ENCODE measurements at regions not wholly inside any gene's neighbourhood (a gene's known extent, or its start where the extent isn't known, plus 50 kb on each side); places are given as distances from the start of the nearest gene placed in this dataset.
A peak's percentile ranks its signal among the peaks of the same experiment; 100 is the strongest.

- no peaks in the 10 kb centered on the region for H3K27me3 ChIP-seq (ENCODE audit: insufficient read depth, insufficient read length)
- no peaks in the 10 kb centered on the region for H3K36me3 ChIP-seq (ENCODE audit: insufficient read depth, insufficient read length, low read length)
- H3K4me3 ChIP-seq (ENCODE audit: insufficient read length, low read depth) = no peak overlapping the region
- peak; percentile 27 for DNase-seq (ENCODE audit: low read depth, low spot score)
- peaks cover 7% of the 10 kb centered on the region for H3K4me1 ChIP-seq (ENCODE audit: insufficient read depth, insufficient read length)
- TF ChIP-seq ZNF274 (IDR thresholded peaks at IDR 0.05; ENCODE audit: low read depth, low read length) (no peak), YY1 (IDR thresholded peaks at IDR 0.05; ENCODE audit: insufficient read depth, insufficient read length) (no peak), SUZ12 (IDR thresholded peaks at IDR 0.05; ENCODE audit: extremely low read depth, insufficient read depth, insufficient read length) (no peak)
- H3K9me3 ChIP-seq (ENCODE audit: insufficient read depth, low read length) = no peaks in the 10 kb centered on the region
- H3K9ac ChIP-seq (ENCODE audit: insufficient read length, low read depth) = no peak overlapping the region
Observed at GRCh38 chr14:99327458-99328250, 55.7 kb upstream of the BCL11B start.

- Histone ChIP-seq H3K36me3 (ENCODE audit: insufficient read depth, insufficient read length, low read length) (no peaks in the 10 kb centered on the region), H3K9me3 (ENCODE audit: insufficient read depth, low read length) (no peaks in the 10 kb centered on the region), H3K4me3 (ENCODE audit: insufficient read length, low read depth) (no peak overlapping the region), H3K9ac (ENCODE audit: insufficient read length, low read depth) (no peak overlapping the region), H3K4me1 (ENCODE audit: insufficient read depth, insufficient read length) (peaks cover 6% of the 10 kb centered on the region), H3K27me3 (ENCODE audit: insufficient read depth, insufficient read length) (no peaks in the 10 kb centered on the region)
- TF ChIP-seq YY1 (IDR thresholded peaks at IDR 0.05; ENCODE audit: insufficient read depth, insufficient read length) (no peak), SUZ12 (IDR thresholded peaks at IDR 0.05; ENCODE audit: extremely low read depth, insufficient read depth, insufficient read length) (no peak), ZNF274 (IDR thresholded peaks at IDR 0.05; ENCODE audit: low read depth, low read length) (no peak)
- DNase-seq (ENCODE audit: low read depth, low spot score) = no peak
Observed at GRCh38 chr14:99327050-99327449, 55.1 kb upstream of the BCL11B start.

- TF ChIP-seq SUZ12 (IDR thresholded peaks at IDR 0.05; ENCODE audit: extremely low read depth, insufficient read depth, insufficient read length) (no peak), ZNF274 (IDR thresholded peaks at IDR 0.05; ENCODE audit: low read depth, low read length) (no peak), YY1 (IDR thresholded peaks at IDR 0.05; ENCODE audit: insufficient read depth, insufficient read length) (no peak)
- DNase-seq (ENCODE audit: low read depth, low spot score) = no peak
- H3K4me3 ChIP-seq (ENCODE audit: insufficient read length, low read depth) = no peak overlapping the region
- no peaks in the 10 kb centered on the region for H3K27me3 ChIP-seq (ENCODE audit: insufficient read depth, insufficient read length)
- no peaks in the 10 kb centered on the region for H3K36me3 ChIP-seq (ENCODE audit: insufficient read depth, insufficient read length, low read length)
- no peaks in the 10 kb centered on the region for H3K9me3 ChIP-seq (ENCODE audit: insufficient read depth, low read length)
- H3K4me1 ChIP-seq (ENCODE audit: insufficient read depth, insufficient read length) = peaks cover 4% of the 10 kb centered on the region
- H3K9ac ChIP-seq (ENCODE audit: insufficient read length, low read depth) = no peak overlapping the region
Observed at GRCh38 chr14:99326041-99326710, 54.2 kb upstream of the BCL11B start.

- Histone ChIP-seq H3K9me3 (ENCODE audit: insufficient read depth, low read length) (no peaks in the 10 kb centered on the region), H3K4me1 (ENCODE audit: insufficient read depth, insufficient read length) (peaks cover 3% of the 10 kb centered on the region), H3K36me3 (ENCODE audit: insufficient read depth, insufficient read length, low read length) (no peaks in the 10 kb centered on the region), H3K4me3 (ENCODE audit: insufficient read length, low read depth) (no peak overlapping the region), H3K9ac (ENCODE audit: insufficient read length, low read depth) (no peak overlapping the region), H3K27me3 (ENCODE audit: insufficient read depth, insufficient read length) (no peaks in the 10 kb centered on the region)
- DNase-seq (ENCODE audit: low read depth, low spot score) = no peak
- no peak for TF ChIP-seq YY1 (IDR thresholded peaks at IDR 0.05; ENCODE audit: insufficient read depth, insufficient read length)
- no peak for TF ChIP-seq SUZ12 (IDR thresholded peaks at IDR 0.05; ENCODE audit: extremely low read depth, insufficient read depth, insufficient read length)
- TF ChIP-seq ZNF274 (IDR thresholded peaks at IDR 0.05; ENCODE audit: low read depth, low read length) = no peak
Observed at GRCh38 chr14:99325591-99325990, 53.6 kb upstream of the BCL11B start.

- no peak for DNase-seq (ENCODE audit: low read depth, low spot score)
- Histone ChIP-seq H3K36me3 (ENCODE audit: insufficient read depth, insufficient read length, low read length) (no peaks in the 10 kb centered on the region), H3K27me3 (ENCODE audit: insufficient read depth, insufficient read length) (no peaks in the 10 kb centered on the region), H3K9me3 (ENCODE audit: insufficient read depth, low read length) (no peaks in the 10 kb centered on the region), H3K4me3 (ENCODE audit: insufficient read length, low read depth) (no peak overlapping the region), H3K4me1 (ENCODE audit: insufficient read depth, insufficient read length) (peaks cover 3% of the 10 kb centered on the region), H3K9ac (ENCODE audit: insufficient read length, low read depth) (no peak overlapping the region)
- TF ChIP-seq YY1 (IDR thresholded peaks at IDR 0.05; ENCODE audit: insufficient read depth, insufficient read length) (no peak), ZNF274 (IDR thresholded peaks at IDR 0.05; ENCODE audit: low read depth, low read length) (no peak), SUZ12 (IDR thresholded peaks at IDR 0.05; ENCODE audit: extremely low read depth, insufficient read depth, insufficient read length) (no peak)
Observed at GRCh38 chr14:99325016-99325415, 53.0 kb upstream of the BCL11B start.

GRCh38 chr14:99324291-99324690 lies 52.3 kb upstream of the BCL11B start:
- no peak for TF ChIP-seq SUZ12 (IDR thresholded peaks at IDR 0.05; ENCODE audit: extremely low read depth, insufficient read depth, insufficient read length)
- TF ChIP-seq YY1 (IDR thresholded peaks at IDR 0.05; ENCODE audit: insufficient read depth, insufficient read length) = no peak
- no peak for TF ChIP-seq ZNF274 (IDR thresholded peaks at IDR 0.05; ENCODE audit: low read depth, low read length)
- DNase-seq (ENCODE audit: low read depth, low spot score) = no peak
- no peak overlapping the region for H3K9ac ChIP-seq (ENCODE audit: insufficient read length, low read depth)
- no peaks in the 10 kb centered on the region for H3K36me3 ChIP-seq (ENCODE audit: insufficient read depth, insufficient read length, low read length)
- peaks cover 3% of the 10 kb centered on the region for H3K4me1 ChIP-seq (ENCODE audit: insufficient read depth, insufficient read length)
- H3K9me3 ChIP-seq (ENCODE audit: insufficient read depth, low read length) = no peaks in the 10 kb centered on the region
- no peak overlapping the region for H3K4me3 ChIP-seq (ENCODE audit: insufficient read length, low read depth)
- H3K27me3 ChIP-seq (ENCODE audit: insufficient read depth, insufficient read length) = no peaks in the 10 kb centered on the region

- DNase-seq (ENCODE audit: low read depth, low spot score) = no peak
- H3K4me3 ChIP-seq (ENCODE audit: insufficient read length, low read depth) = no peak overlapping the region
Observed at GRCh38 chr14:99323603-99324185, 51.7 kb upstream of the BCL11B start.

More at GRCh38 chr14:99323603-99324185, 51.7 kb upstream of the BCL11B start:
- Histone ChIP-seq H3K9ac (ENCODE audit: insufficient read length, low read depth) (no peak overlapping the region), H3K9me3 (ENCODE audit: insufficient read depth, low read length) (no peaks in the 10 kb centered on the region), H3K4me1 (ENCODE audit: insufficient read depth, insufficient read length) (peaks cover 7% of the 10 kb centered on the region), H3K36me3 (ENCODE audit: insufficient read depth, insufficient read length, low read length) (no peaks in the 10 kb centered on the region), H3K27me3 (ENCODE audit: insufficient read depth, insufficient read length) (no peaks in the 10 kb centered on the region)
- TF ChIP-seq ZNF274 (IDR thresholded peaks at IDR 0.05; ENCODE audit: low read depth, low read length) (no peak), SUZ12 (IDR thresholded peaks at IDR 0.05; ENCODE audit: extremely low read depth, insufficient read depth, insufficient read length) (no peak), YY1 (IDR thresholded peaks at IDR 0.05; ENCODE audit: insufficient read depth, insufficient read length) (no peak)
